ENCODE measurements at regions not wholly inside any gene's neighbourhood (a gene's known extent, or its start where the extent isn't known, plus 50 kb on each side); places are given as distances from the start of the nearest gene placed in this dataset.
"Not testable (repeated sequence)": the region's sequence is repeated elsewhere in the genome, so short reads cannot be mapped to it uniquely, and the experiment has no call there.

- H3K4me3 Mint-ChIP-seq; H3K9me3 Mint-ChIP-seq; H3K36me3 Mint-ChIP-seq (ENCODE audit: low read depth); H3K4me1 Mint-ChIP-seq (ENCODE audit: low read depth); DNase-seq; H3K27me3 Mint-ChIP-seq: not testable (repeated sequence)
- peak overlapping the region; percentile 23 for H3K27ac Mint-ChIP-seq
Measured at GRCh38 chr2:12569929-12570328, 146.8 kb upstream of the TRIB2 start.

GRCh38 chr2:12577091-12577490 lies 139.6 kb upstream of the TRIB2 start:
- H3K27me3 Mint-ChIP-seq, result no peaks in the 10 kb centered on the region
- no peaks in the 10 kb centered on the region for H3K9me3 Mint-ChIP-seq
- no peak overlapping the region for H3K4me3 Mint-ChIP-seq
- DNase-seq, result no peak
- H3K36me3 Mint-ChIP-seq (ENCODE audit: low read depth), result no peaks in the 10 kb centered on the region
- H3K27ac Mint-ChIP-seq, result no peak overlapping the region
- H3K4me1 Mint-ChIP-seq (ENCODE audit: low read depth), result peaks cover 1% of the 10 kb centered on the region

- no peak overlapping the region for H3K4me3 Mint-ChIP-seq
- H3K9me3 Mint-ChIP-seq, result no peaks in the 10 kb centered on the region
- H3K27ac Mint-ChIP-seq, result no peak overlapping the region
- H3K4me1 Mint-ChIP-seq (ENCODE audit: low read depth), result peaks cover 1% of the 10 kb centered on the region
- H3K36me3 Mint-ChIP-seq (ENCODE audit: low read depth), result no peaks in the 10 kb centered on the region
- H3K27me3 Mint-ChIP-seq, result no peaks in the 10 kb centered on the region
- DNase-seq, result no peak
Measured at GRCh38 chr2:12577567-12578253, 139.0 kb upstream of the TRIB2 start.

DNA sequence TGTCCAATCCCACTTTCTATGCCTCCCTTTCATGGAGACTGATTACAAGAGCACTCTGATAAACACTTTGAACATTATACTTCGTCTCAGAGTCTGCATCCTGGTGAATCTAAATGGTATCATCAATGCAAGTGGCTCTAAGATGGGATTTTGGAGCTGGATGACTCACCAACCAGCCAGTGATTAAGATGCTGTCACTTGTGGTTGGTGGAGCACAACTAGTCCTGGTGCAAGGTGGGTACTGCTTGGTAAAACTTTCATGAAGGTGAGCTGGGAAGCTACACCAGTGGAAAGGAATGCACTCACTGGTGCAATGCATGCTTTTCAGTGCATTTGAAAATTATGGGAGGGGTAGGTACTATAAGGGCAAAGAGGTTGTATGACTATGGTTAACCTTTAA lies 137.7 kb upstream of the TRIB2 start:
- Mint-ChIP-seq H3K27ac (no peak overlapping the region), H3K9me3 (no peaks in the 10 kb centered on the region), H3K4me3 (no peak overlapping the region), H3K36me3 (ENCODE audit: low read depth) (no peaks in the 10 kb centered on the region), H3K4me1 (ENCODE audit: low read depth) (peaks cover 1% of the 10 kb centered on the region), H3K27me3 (no peaks in the 10 kb centered on the region)
- no peak for DNase-seq

- Mint-ChIP-seq H3K4me1 (ENCODE audit: low read depth) (peaks cover 22% of the 10 kb centered on the region), H3K9me3 (no peaks in the 10 kb centered on the region), H3K27ac (no peak overlapping the region), H3K36me3 (ENCODE audit: low read depth) (no peaks in the 10 kb centered on the region), H3K4me3 (no peak overlapping the region), H3K27me3 (no peaks in the 10 kb centered on the region)
- no peak for DNase-seq
Measured at GRCh38 chr2:12584338-12584737, 132.4 kb upstream of the TRIB2 start.

DNA sequence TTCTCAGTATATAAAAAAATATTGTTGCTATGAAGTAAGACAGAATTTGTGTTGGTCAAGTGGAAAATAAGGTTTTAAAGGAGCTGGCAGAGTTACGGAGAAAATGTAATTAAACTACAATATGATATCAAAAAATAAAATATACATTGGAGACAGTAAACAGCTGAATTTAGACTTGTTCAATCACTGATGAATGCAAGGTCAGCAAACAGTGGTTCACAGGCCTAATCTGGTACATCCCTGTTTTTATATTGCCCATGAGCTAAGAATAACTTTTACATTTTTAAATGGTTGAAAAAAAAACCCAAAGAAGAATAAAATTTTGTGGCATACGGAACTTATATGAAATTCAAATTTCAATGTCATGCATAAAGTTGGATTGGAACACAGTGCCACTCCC lies 131.0 kb upstream of the TRIB2 start:
- no peak for DNase-seq

GRCh38 chr2:12587228-12587627 lies 129.5 kb upstream of the TRIB2 start:
- Mint-ChIP-seq H3K36me3 (ENCODE audit: low read depth) (no peaks in the 10 kb centered on the region), H3K4me1 (ENCODE audit: low read depth) (peaks cover 31% of the 10 kb centered on the region), H3K9me3 (no peaks in the 10 kb centered on the region), H3K4me3 (no peak overlapping the region), H3K27ac (no peak overlapping the region), H3K27me3 (no peaks in the 10 kb centered on the region)
- no peak for DNase-seq

More for the DNA sequence above, 131.0 kb upstream of the TRIB2 start:
- Mint-ChIP-seq H3K4me3 (no peak overlapping the region), H3K27ac (no peak overlapping the region), H3K36me3 (ENCODE audit: low read depth) (no peaks in the 10 kb centered on the region), H3K27me3 (no peaks in the 10 kb centered on the region), H3K4me1 (ENCODE audit: low read depth) (peaks cover 27% of the 10 kb centered on the region), H3K9me3 (no peaks in the 10 kb centered on the region)

DNA sequence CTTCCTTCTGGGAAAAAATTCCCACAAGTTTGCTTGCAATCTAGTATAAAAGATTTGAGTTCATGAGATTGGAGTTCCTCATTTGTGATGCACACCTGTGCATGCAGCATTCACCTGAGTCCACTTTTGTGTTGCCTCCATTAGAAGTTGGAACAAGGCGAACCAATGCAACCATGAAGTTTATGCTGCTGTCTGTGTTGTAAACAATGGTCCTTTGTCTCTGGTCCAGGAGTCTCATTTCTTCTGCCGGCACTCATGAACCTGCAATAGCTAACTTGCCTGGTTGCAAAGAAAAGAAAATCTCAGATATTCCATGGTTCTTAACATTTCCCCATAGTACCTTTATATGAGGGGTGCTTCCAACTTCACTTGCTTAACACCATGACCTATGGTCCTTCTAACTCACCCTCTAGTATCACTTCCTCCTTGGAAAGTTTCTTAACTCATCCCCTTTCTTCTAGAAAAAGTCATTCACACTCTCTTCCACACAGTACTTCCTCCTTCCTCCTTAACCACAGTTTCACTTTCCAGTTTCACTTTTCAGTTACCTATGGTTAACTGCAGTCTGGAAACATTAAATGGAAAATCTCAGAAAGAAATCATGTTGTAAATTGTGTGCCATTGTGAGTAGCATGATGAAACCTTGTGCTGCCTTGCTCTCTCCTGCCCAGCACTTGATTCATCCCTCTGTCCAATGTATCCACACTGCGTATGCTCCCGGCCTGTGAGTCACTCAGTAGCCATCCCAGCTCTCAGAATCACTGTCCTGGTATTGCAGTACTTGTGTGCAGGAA lies 128.8 kb upstream of the TRIB2 start:
- peaks cover 32% of the 10 kb centered on the region for H3K4me1 Mint-ChIP-seq (ENCODE audit: low read depth)
- H3K27me3 Mint-ChIP-seq, result no peaks in the 10 kb centered on the region
- no peaks in the 10 kb centered on the region for H3K36me3 Mint-ChIP-seq (ENCODE audit: low read depth)
- H3K9me3 Mint-ChIP-seq, result no peaks in the 10 kb centered on the region
- no peak overlapping the region for H3K4me3 Mint-ChIP-seq
- H3K27ac Mint-ChIP-seq, result no peak overlapping the region
- DNase-seq, result peak; percentile 38

DNA sequence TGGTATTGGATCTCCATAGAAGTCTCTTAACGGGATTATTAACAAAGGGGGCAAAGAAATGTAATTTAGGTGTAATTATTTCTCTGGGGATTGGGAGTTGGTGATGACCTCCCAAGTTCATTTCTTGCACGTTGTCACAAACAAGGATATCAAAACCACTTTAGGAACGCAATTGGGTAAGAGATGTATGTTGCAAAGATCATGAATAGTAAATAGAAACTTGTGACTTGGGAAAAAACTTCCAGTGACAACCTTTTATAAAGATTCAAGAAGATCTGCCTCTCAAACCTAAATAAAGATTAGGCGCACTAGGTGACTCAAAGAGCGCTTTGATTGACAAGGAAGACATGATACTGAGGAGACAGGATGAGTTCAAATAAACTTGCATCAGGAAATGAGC lies 127.8 kb upstream of the TRIB2 start:
- H3K27me3 Mint-ChIP-seq, result no peaks in the 10 kb centered on the region
- no peaks in the 10 kb centered on the region for H3K36me3 Mint-ChIP-seq (ENCODE audit: low read depth)
- no peak for DNase-seq
- H3K4me3 Mint-ChIP-seq, result no peak overlapping the region
- no peak overlapping the region for H3K27ac Mint-ChIP-seq
- no peaks in the 10 kb centered on the region for H3K9me3 Mint-ChIP-seq
- H3K4me1 Mint-ChIP-seq (ENCODE audit: low read depth), result peaks cover 32% of the 10 kb centered on the region

DNA sequence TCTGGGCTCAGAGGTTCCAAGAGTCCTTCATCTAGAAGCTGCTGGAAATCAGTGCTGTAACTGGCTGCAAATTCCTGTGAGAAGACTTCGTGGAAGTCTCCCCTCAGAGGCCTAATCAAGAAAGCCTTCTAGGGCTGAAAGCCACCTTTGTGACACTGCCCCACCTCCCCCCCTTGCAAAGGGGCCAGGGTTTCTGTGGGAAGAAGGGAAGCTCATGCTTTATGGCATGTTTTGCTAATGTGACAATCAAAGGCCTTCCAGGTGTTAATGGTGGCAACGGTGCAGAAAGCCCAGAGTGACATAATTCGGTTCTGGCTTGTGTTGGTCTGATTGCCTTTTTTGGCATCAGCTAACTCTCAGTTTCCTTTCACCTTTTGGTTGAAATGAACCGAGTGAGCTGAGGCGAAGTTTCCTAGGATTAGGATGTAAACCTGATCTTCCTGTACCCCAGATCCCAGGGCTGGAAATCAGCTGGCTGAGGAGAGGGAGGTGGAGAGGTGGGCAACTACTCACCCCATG lies 126.9 kb upstream of the TRIB2 start:
- no peak overlapping the region for H3K4me3 Mint-ChIP-seq
- no peak overlapping the region for H3K27ac Mint-ChIP-seq
- no peaks in the 10 kb centered on the region for H3K9me3 Mint-ChIP-seq
- no peak for DNase-seq
- H3K27me3 Mint-ChIP-seq, result no peaks in the 10 kb centered on the region
- no peaks in the 10 kb centered on the region for H3K36me3 Mint-ChIP-seq (ENCODE audit: low read depth)
- peaks cover 32% of the 10 kb centered on the region for H3K4me1 Mint-ChIP-seq (ENCODE audit: low read depth)

GRCh38 chr2:12592296-12592695 lies 124.4 kb upstream of the TRIB2 start:
- H3K27me3 Mint-ChIP-seq, result no peaks in the 10 kb centered on the region
- DNase-seq, result no peak
- H3K27ac Mint-ChIP-seq, result no peak overlapping the region
- H3K36me3 Mint-ChIP-seq (ENCODE audit: low read depth), result no peaks in the 10 kb centered on the region
- no peak overlapping the region for H3K4me3 Mint-ChIP-seq
- no peaks in the 10 kb centered on the region for H3K9me3 Mint-ChIP-seq
- H3K4me1 Mint-ChIP-seq (ENCODE audit: low read depth), result peaks cover 29% of the 10 kb centered on the region

DNA sequence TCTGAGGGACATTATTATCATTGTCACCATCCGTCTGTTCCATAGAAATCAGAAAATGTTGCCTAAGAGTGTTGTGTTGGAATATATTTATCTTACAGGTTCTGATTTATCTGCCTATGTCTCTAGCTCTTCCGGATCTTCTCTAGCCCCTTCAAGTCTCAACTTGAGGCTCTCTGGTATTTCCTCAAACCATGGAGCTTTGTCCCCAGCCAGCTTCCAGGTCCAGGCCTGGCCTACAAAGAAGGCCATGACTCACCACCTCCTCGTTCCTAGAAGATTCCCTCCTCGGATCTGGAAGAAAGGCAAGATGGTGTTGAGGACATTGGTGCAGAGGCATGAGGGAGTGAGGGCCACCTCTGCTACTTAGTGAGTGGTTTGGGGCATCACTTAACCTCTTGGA lies 122.1 kb upstream of the TRIB2 start:
- no peaks in the 10 kb centered on the region for H3K27me3 Mint-ChIP-seq
- no peak overlapping the region for H3K4me3 Mint-ChIP-seq
- H3K9me3 Mint-ChIP-seq, result no peaks in the 10 kb centered on the region
- H3K27ac Mint-ChIP-seq, result no peak overlapping the region
- no peak for DNase-seq
- H3K4me1 Mint-ChIP-seq (ENCODE audit: low read depth), result peaks cover 10% of the 10 kb centered on the region
- no peaks in the 10 kb centered on the region for H3K36me3 Mint-ChIP-seq (ENCODE audit: low read depth)

- peaks cover 8% of the 10 kb centered on the region for H3K4me1 Mint-ChIP-seq (ENCODE audit: low read depth)
- DNase-seq, result no peak
- peaks cover under 1% of the 10 kb centered on the region for H3K9me3 Mint-ChIP-seq
- H3K36me3 Mint-ChIP-seq (ENCODE audit: low read depth), result no peaks in the 10 kb centered on the region
- H3K27me3 Mint-ChIP-seq, result no peaks in the 10 kb centered on the region
- no peak overlapping the region for H3K4me3 Mint-ChIP-seq
- no peak overlapping the region for H3K27ac Mint-ChIP-seq
Measured at GRCh38 chr2:12596771-12597170, 120.0 kb upstream of the TRIB2 start.

DNA sequence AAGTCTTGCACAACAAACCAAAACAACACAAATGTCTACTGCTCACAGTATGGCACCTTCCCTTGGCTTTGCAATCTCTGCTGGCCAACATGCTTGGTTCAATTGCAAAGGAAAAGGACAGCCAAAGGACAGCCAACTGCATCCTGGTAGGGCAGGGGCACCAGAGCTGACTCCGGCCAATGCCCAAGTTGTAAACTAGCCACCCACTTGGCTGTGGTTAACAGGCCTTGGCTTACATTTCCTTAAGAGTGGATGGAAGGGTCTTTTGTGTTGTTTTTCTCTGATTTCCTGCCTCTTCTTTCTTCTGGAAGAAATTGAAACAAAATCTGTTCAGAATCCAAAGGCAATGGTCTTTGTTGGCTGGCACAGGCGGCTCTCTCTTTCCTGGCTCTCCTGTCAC lies 119.1 kb upstream of the TRIB2 start:
- no peak overlapping the region for H3K4me3 Mint-ChIP-seq
- DNase-seq, result no peak
- H3K4me1 Mint-ChIP-seq (ENCODE audit: low read depth), result peaks cover 5% of the 10 kb centered on the region
- no peaks in the 10 kb centered on the region for H3K36me3 Mint-ChIP-seq (ENCODE audit: low read depth)
- H3K27ac Mint-ChIP-seq, result no peak overlapping the region
- H3K27me3 Mint-ChIP-seq, result no peaks in the 10 kb centered on the region
- peaks cover 2% of the 10 kb centered on the region for H3K9me3 Mint-ChIP-seq

GRCh38 chr2:12602661-12603060 lies 114.1 kb upstream of the TRIB2 start:
- Mint-ChIP-seq H3K27me3 (no peaks in the 10 kb centered on the region), H3K36me3 (ENCODE audit: low read depth) (no peaks in the 10 kb centered on the region), H3K4me3 (no peak overlapping the region), H3K9me3 (peaks cover 2% of the 10 kb centered on the region), H3K27ac (no peak overlapping the region), H3K4me1 (ENCODE audit: low read depth) (peaks cover 19% of the 10 kb centered on the region)
- DNase-seq, result no peak

Measured in activated T-cell treated with anti-CD3 and anti-CD28 coated beads, Interleukin-2, amount 50 U/mL, for 24 hours (primary cell).